ENCODE measurements at regions not wholly inside any gene's neighbourhood (a gene's known extent, or its start where the extent isn't known, plus 50 kb on each side); places are given as distances from the start of the nearest gene placed in this dataset.

GRCh38 chr6:156080371-156080770 lies 624.7 kb upstream of the NOX3 start:
- TF ChIP-seq, protein P1, sequence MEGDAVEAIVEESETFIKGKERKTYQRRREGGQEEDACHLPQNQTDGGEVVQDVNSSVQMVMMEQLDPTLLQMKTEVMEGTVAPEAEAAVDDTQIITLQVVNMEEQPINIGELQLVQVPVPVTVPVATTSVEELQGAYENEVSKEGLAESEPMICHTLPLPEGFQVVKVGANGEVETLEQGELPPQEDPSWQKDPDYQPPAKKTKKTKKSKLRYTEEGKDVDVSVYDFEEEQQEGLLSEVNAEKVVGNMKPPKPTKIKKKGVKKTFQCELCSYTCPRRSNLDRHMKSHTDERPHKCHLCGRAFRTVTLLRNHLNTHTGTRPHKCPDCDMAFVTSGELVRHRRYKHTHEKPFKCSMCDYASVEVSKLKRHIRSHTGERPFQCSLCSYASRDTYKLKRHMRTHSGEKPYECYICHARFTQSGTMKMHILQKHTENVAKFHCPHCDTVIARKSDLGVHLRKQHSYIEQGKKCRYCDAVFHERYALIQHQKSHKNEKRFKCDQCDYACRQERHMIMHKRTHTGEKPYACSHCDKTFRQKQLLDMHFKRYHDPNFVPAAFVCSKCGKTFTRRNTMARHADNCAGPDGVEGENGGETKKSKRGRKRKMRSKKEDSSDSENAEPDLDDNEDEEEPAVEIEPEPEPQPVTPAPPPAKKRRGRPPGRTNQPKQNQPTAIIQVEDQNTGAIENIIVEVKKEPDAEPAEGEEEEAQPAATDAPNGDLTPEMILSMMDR (conservative IDR thresholded peaks at IDR 0.05 in 1 of 2, IDR thresholded peaks at IDR 0.05 in 1 of 2; ENCODE audit: extremely low read depth in 1 of 2, insufficient read depth in 1 of 2, low read depth in 1 of 2, low read length in 2 of 2) = no peak
- TF ChIP-seq EZH2 (IDR thresholded peaks at IDR 0.05; ENCODE audit: borderline replicate concordance, low read length) = no peak

Measured in mammary epithelial cell (primary cell).